ENCODE measurements at regions not wholly inside any gene's neighbourhood (a gene's known extent, or its start where the extent isn't known, plus 50 kb on each side); places are given as distances from the start of the nearest gene placed in this dataset.

GRCh38 chrX:14398725-14399124, 130.6 kb upstream of the GLRA2 start:
- no peak for TF ChIP-seq POLR2A (IDR thresholded peaks at IDR 0.05)
- no peaks in the 10 kb centered on the region for H3K4me1 ChIP-seq
- no peaks in the 10 kb centered on the region for H3K36me3 ChIP-seq
- H3K9me3 ChIP-seq, result no peaks in the 10 kb centered on the region
- H3K27ac ChIP-seq, result no peak overlapping the region
- no peak overlapping the region for H3K4me3 ChIP-seq (replicated peaks in 1 of 3)
- no peaks in the 10 kb centered on the region for H3K27me3 ChIP-seq
- intact Hi-C loops (cut with DNase I), result no loop called here
- DNase-seq, result no peak
- WGBS, 2 donors, result 20 to 28% methylated on average over 2 of the region's 2 CpGs

GRCh38 chrX:14389682-14390081, 139.7 kb upstream of the GLRA2 start:
- intact Hi-C loops (cut with DNase I), result no loop called here
- TF ChIP-seq CTCF (IDR thresholded peaks at IDR 0.05) (no peak), POLR2A (IDR thresholded peaks at IDR 0.05) (no peak)
- Histone ChIP-seq H3K4me3 (replicated peaks in 1 of 3) (no peak overlapping the region), H3K36me3 (no peaks in the 10 kb centered on the region), H3K27ac (no peak overlapping the region), H3K4me1 (no peaks in the 10 kb centered on the region), H3K9me3 (no peaks in the 10 kb centered on the region), H3K27me3 (no peaks in the 10 kb centered on the region)
- DNase-seq, result no peak
- 85 to 87% methylated on average over 4 of the region's 4 CpGs for WGBS, 2 donors

GRCh38 chrX:14386981-14387380, 142.4 kb upstream of the GLRA2 start:
- TF ChIP-seq POLR2A (IDR thresholded peaks at IDR 0.05) (no peak), CTCF (IDR thresholded peaks at IDR 0.05) (no peak)

GRCh38 chrX:14380044-14380443, 149.3 kb upstream of the GLRA2 start:
- Histone ChIP-seq H3K36me3 (no peaks in the 10 kb centered on the region), H3K4me1 (no peaks in the 10 kb centered on the region), H3K4me3 (replicated peaks in 1 of 3) (no peak overlapping the region), H3K9me3 (no peaks in the 10 kb centered on the region), H3K27ac (no peak overlapping the region), H3K27me3 (no peaks in the 10 kb centered on the region)
- DNase-seq, result no peak
- intact Hi-C loops (cut with DNase I), result no loop called here
- no peak for TF ChIP-seq CTCF (IDR thresholded peaks at IDR 0.05)
- no peak for TF ChIP-seq POLR2A (IDR thresholded peaks at IDR 0.05)

More at GRCh38 chrX:14386981-14387380, 142.4 kb upstream of the GLRA2 start:
- no peak overlapping the region for H3K27ac ChIP-seq
- WGBS, 2 donors, result 33 to 37% methylated on average over 4 of the region's 4 CpGs
- no peaks in the 10 kb centered on the region for H3K4me1 ChIP-seq
- DNase-seq, result no peak
- intact Hi-C loops (cut with DNase I), result no loop called here
- H3K36me3 ChIP-seq, result no peaks in the 10 kb centered on the region
- no peaks in the 10 kb centered on the region for H3K9me3 ChIP-seq
- no peak overlapping the region for H3K4me3 ChIP-seq (replicated peaks in 1 of 3)
- no peaks in the 10 kb centered on the region for H3K27me3 ChIP-seq

- no peaks in the 10 kb centered on the region for H3K4me1 ChIP-seq
- no peak for DNase-seq
- H3K9me3 ChIP-seq, result no peaks in the 10 kb centered on the region
- intact Hi-C loops (cut with DNase I), result no loop called here
- no peaks in the 10 kb centered on the region for H3K36me3 ChIP-seq
- no peak overlapping the region for H3K27ac ChIP-seq
- no peaks in the 10 kb centered on the region for H3K27me3 ChIP-seq
- TF ChIP-seq CTCF (IDR thresholded peaks at IDR 0.05) (no peak), POLR2A (IDR thresholded peaks at IDR 0.05) (no peak)
- H3K4me3 ChIP-seq (replicated peaks in 1 of 3), result no peak overlapping the region
Measured at GRCh38 chrX:14377427-14377826, 151.9 kb upstream of the GLRA2 start.

GRCh38 chrX:14363728-14364127, 165.6 kb upstream of the GLRA2 start:
- no peaks in the 10 kb centered on the region for H3K9me3 ChIP-seq
- no peaks in the 10 kb centered on the region for H3K4me1 ChIP-seq
- no peak for DNase-seq
- no peak overlapping the region for H3K4me3 ChIP-seq (replicated peaks in 1 of 3)
- H3K27me3 ChIP-seq, result no peaks in the 10 kb centered on the region
- 94% methylated on average over 4 of the region's 4 CpGs for WGBS, 2 donors
- intact Hi-C loops (cut with DNase I), result no loop called here
- H3K27ac ChIP-seq, result no peak overlapping the region
- TF ChIP-seq POLR2A (IDR thresholded peaks at IDR 0.05) (no peak), CTCF (IDR thresholded peaks at IDR 0.05) (no peak)
- no peaks in the 10 kb centered on the region for H3K36me3 ChIP-seq
